KBM-7 (cell line): ENCODE measurements at regions not wholly inside any gene's neighbourhood (a gene's known extent, or its start where the extent isn't known, plus 50 kb on each side); places are given as distances from the start of the nearest gene placed in this dataset.
A peak's percentile ranks its signal among the peaks of the same experiment; 100 is the strongest.

Source experiments
- DNase-seq: peaks from one replicate; pipeline ENCODE4 v3.0.0-alpha.2; 2015
- in situ Hi-C: fragments of 300-500 bp; cut with MboI; formaldehyde crosslinking; loops from 2 replicates; pipeline ENCODE4 v1.14.3; 2020; ENCODE audit warnings: low sequenced_read_pairs, low pct_unique_long_range_greater_than_20kb, mixed read lengths

GRCh38 chr1:114316204-114316603 is 162.5 kb upstream of the SYT6 start:
- in situ Hi-C loops, result no loop called here
- DNase-seq, result no peak

- in situ Hi-C loops, result no loop called here
- no peak for DNase-seq
These were observed 162.0 kb upstream of the SYT6 start for GRCh38 chr1:114315631-114316030.

- in situ Hi-C loops, result no loop called here
- no peak for DNase-seq
These were observed 160.9 kb upstream of the SYT6 start for GRCh38 chr1:114314576-114314975.

- in situ Hi-C loops, result no loop called here
These were observed 160.4 kb upstream of the SYT6 start for GRCh38 chr1:114314098-114314497.

GRCh38 chr1:114310695-114311271 is 157.1 kb upstream of the SYT6 start:
- peak; percentile 25 for DNase-seq

More at GRCh38 chr1:114314098-114314497, 160.4 kb upstream of the SYT6 start:
- no peak for DNase-seq

GRCh38 chr1:114302821-114303220 is 149.2 kb upstream of the SYT6 start:
- no peak for DNase-seq
- in situ Hi-C loops, result no loop called here

More at GRCh38 chr1:114310695-114311271, 157.1 kb upstream of the SYT6 start:
- in situ Hi-C loops, result no loop called here

- in situ Hi-C loops, result loop anchor here (25.0 kb wide), 1 partner anchor 312 kb away; the partner anchor contains the start of gene OLFML3
- no peak for DNase-seq
These were observed 145.8 kb upstream of the SYT6 start for GRCh38 chr1:114299331-114299975.

- DNase-seq, result no peak
- in situ Hi-C loops, result loop anchor here (25.0 kb wide), 1 partner anchor 311 kb away; the partner anchor contains the start of gene OLFML3
These were observed 144.3 kb upstream of the SYT6 start for GRCh38 chr1:114298008-114298407.

- in situ Hi-C loops, result loop anchor here (25.0 kb wide), 1 partner anchor 309 kb away; the partner anchor contains the start of gene OLFML3
- DNase-seq, result no peak
These were observed 142.7 kb upstream of the SYT6 start for GRCh38 chr1:114296413-114296812.

- DNase-seq, result no peak
- in situ Hi-C loops, result loop anchor here (25.0 kb wide), 1 partner anchor 308 kb away; the partner anchor contains the start of gene OLFML3
These were observed 141.7 kb upstream of the SYT6 start for GRCh38 chr1:114295321-114295720.

GRCh38 chr1:114292835-114293234 is 139.2 kb upstream of the SYT6 start:
- in situ Hi-C loops, result loop anchor here (25.0 kb wide), 1 partner anchor 306 kb away; the partner anchor contains the start of gene OLFML3
- DNase-seq, result no peak

- no peak for DNase-seq
- in situ Hi-C loops, result loop anchor here (25.0 kb wide), 1 partner anchor 305 kb away; the partner anchor contains the start of gene OLFML3
These were observed 138.5 kb upstream of the SYT6 start for GRCh38 chr1:114292194-114292593.

- in situ Hi-C loops, result loop anchor here (25.0 kb wide), 1 partner anchor 303 kb away; the partner anchor contains the start of gene OLFML3
- no peak for DNase-seq
These were observed 137.1 kb upstream of the SYT6 start for GRCh38 chr1:114290776-114291175.

- in situ Hi-C loops, result loop anchor here (25.0 kb wide), 1 partner anchor 303 kb away; the partner anchor contains the start of gene OLFML3
- no peak for DNase-seq
These were observed 136.7 kb upstream of the SYT6 start for GRCh38 chr1:114290341-114290740.

- DNase-seq, result no peak
- in situ Hi-C loops, result loop anchor here (25.0 kb wide), 1 partner anchor 303 kb away; the partner anchor contains the start of gene OLFML3
These were observed 136.2 kb upstream of the SYT6 start for GRCh38 chr1:114289824-114290223.

- in situ Hi-C loops, result loop anchor here (25.0 kb wide), 1 partner anchor 302 kb away; the partner anchor contains the start of gene OLFML3
- DNase-seq, result no peak
These were observed 135.6 kb upstream of the SYT6 start for GRCh38 chr1:114289306-114289705.

GRCh38 chr1:114286960-114287359 is 133.3 kb upstream of the SYT6 start:
- no peak for DNase-seq
- in situ Hi-C loops, result loop anchor here (25.0 kb wide), 1 partner anchor 300 kb away; the partner anchor contains the start of gene OLFML3

GRCh38 chr1:114286179-114286578 is 132.5 kb upstream of the SYT6 start:
- in situ Hi-C loops, result loop anchor here (25.0 kb wide), 1 partner anchor 299 kb away; the partner anchor contains the start of gene OLFML3
- no peak for DNase-seq

GRCh38 chr1:114282751-114283403 is 129.2 kb upstream of the SYT6 start:
- peak; percentile 81 for DNase-seq
- in situ Hi-C loops, result loop anchor here (25.0 kb wide), 1 partner anchor 296 kb away; the partner anchor contains the start of gene OLFML3
